NCI-H2227 (cell line): ENCODE measurements at regions not wholly inside any gene's neighbourhood (a gene's known extent, or its start where the extent isn't known, plus 50 kb on each side); places are given as distances from the start of the nearest gene placed in this dataset.

Experiments
- DNase-seq: peaks from one replicate; lab custom pipeline; 2025; ENCODE audit not compliant: unreplicated experiment; lab: John Stamatoyannopoulos, UW

DNA sequence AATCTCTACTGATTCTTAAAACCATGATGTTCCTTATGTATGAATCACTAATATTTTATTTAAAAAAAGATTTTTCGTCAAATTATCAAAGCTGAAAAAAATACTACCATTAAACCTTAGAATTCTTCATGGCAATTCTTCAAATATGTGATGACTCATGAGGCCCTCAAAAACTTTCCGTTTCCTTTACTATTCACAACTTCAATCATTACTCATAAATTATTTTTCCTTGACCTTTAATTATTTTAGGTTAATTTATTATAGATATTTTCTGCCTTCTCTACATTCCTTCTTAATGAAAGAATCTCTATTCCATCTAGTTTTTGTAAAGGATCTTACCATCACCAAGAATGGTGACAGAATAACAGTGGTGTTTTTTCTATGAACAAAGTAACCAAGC lies 162.1 kb upstream of the SOX5 start:
- DNase-seq = no peak

DNA sequence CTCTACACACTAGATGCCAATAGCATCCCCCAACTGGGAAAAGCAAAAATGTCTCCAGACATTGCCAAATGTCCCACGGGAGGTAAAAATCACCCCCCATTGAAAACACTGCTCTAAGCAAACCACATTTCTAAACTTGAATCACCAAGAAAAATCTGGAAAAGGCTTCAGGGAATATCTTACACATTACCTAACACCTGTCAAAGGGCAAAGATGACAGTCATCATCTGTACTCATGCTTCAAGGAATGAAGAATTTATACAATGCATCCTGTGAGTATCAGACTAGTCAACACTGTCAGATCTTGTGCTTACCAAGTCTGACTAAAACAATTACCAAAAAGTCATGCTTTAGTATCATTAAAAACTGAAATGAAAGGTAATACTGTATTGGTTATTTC lies 161.6 kb upstream of the SOX5 start:
- no peak for DNase-seq

DNA sequence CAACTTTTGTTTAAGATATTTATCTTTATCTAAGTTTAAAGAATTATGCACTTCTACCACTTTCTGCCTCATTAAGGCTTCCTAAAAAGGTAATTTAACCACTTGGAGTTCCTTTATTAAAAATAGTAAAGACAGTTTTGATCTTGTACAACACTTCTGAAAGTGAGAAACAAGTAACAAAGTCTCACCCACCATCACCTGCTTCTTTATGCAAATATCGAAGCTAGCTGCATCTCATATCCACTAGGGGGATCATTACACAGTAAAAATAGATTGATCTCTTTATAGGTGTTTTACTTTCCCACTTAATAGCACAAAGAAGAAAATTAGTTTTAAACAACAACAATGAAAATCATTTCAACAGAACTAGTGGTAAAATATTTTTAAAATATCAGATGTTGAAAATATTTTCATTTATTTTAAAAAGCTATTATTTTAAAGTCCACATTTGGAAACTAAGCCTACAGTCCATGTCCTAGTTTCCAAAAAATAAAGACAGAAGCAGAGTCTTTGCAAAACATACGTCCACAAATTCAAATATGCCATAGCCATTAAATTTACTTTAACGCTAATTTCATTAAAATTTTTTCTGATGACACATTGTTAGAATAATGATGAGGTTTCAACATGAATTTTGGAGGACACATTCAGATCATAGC lies 160.0 kb upstream of the SOX5 start:
- DNase-seq = no peak

DNA sequence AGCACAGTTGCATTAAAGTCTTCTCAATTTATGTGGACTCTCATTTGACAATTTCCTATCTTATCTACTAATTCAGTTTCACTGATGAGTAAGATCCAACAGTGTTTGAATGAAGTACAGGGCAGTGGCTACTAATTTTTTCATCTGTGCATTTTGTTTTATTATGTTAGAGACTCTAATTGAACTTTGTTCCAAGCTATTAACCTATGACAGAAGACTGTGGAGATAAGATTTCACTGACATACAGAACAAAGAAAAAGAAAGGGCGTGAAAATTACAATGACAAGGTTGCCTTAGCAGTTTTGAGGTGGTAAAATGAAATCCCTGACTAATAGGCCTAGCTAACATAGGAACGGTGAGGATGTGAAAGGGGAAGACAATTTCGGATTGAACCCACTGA lies 153.2 kb upstream of the SOX5 start:
- peak; percentile 12 for DNase-seq

DNA sequence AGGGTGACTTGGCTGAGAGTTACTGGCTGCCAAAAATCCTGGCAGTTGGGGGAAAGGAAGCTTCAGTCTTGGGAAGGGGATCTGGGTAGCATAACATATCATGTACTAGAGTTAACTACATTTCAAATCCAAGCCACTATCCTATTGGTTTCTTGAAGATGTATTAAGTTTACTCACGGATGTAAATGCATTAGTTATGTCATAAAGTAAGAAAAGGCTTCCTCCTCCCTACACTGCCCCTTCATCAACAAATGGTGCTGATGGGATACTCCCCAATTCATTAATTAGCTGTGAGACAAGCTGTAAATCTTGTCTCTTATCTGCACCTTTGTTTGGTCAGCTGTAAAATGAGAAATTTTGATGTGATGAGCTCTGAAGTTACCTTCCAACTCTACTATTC lies 150.1 kb upstream of the SOX5 start:
- DNase-seq = no peak

DNA sequence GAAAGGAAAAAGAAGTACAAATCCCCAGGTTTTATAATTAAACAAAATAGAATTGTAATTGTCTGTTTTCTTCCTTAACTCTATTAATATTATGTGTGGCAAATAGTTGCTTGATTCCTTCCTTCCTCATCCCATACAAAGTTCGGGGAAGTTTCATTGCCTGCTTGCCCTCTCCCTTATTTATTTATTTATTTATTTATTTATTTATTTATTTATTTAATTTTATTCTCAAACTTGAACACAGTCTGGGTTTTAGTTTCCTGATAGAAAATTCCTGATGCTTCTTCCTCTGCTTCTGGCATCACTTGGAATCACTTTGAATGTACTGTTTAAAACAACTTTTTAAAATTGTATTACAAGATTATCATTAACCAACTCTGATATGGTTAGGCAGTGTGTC lies 145.8 kb upstream of the SOX5 start:
- DNase-seq = no peak

DNA sequence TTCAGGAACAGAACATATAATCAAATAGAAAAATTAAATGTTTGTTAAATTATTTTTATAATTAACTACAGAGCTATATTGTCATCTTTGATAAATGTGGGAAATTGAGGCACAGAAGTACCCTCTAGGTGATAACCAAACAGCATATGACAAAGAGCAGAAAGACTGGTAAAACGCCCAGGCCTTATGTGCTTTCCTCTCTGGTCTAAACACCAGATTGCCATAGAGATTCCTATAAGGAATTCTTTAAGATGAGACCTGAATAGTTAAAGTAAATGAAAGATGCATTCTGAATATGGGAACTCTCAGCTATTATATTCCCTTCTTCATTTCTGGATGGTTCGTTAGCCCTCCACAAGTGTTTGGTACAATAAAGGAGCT lies 140.0 kb upstream of the SOX5 start:
- no peak for DNase-seq

DNA sequence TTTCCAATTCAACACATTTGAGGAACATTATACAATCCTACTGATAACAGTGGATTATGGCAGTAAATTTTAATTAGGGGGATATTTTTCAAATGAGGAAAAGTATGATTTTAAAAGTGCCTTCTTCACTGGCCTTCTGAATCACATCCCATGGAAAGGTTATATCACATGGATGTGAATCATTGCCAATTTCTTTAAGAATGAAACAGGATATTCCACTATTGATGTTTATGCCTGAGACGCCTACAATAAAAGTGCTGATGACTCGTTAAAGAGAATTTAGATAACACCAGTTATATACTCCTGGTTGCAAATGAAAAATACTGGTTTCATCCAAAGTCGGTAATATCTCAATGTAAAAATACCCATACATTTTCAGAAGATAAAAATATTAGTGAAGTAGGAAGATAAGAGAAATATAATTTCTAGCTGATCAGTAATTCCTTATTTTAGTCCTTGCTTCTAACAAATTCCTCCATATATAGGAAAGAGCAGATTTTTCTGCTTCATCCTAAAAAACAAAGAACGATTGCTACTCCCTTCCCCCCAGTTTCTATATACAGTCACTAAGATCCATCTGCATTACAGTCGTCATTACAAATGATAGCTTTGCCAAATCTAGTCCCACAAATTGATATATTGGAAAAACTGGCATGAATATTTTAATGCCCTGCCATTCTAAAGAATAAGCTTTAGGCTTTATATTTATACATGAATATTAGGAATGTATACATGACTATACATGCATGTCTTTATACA lies 139.5 kb upstream of the SOX5 start:
- DNase-seq = no peak

DNA sequence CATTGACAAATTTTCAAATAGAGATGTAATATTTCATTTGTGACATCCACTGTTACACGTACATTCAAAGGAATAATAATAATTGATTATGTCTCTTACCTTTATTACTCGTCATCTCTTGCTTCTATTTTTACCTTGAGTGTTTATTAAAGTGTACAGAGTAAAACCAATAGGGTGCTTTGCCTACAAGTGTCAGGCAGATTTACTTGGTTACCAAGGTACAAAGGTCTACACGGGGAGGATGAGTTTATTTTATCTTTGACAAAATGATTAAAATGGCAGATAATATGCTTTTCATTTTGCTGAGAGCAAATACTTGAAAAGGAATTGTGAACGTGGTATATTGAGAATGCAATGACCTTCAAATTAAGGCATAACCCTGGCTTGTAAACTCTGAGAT lies 137.8 kb upstream of the SOX5 start:
- DNase-seq = no peak

DNA sequence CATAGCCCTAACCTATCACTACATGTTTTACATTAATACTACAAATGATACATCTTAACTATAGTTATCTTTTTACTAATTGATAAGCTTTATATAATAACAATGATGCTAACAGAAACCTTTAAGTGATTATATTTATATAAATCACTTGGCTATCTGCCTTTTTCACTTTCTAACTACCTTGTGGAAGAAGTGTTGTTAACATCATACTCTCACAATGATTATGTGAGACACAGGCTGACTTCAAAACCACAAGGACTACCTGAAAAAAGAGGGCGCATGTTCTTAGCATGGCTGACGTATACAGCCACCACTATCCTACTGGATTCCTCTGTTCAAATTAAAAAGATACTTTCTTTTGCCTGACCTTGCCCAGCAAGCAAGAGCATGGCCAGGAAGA lies 135.3 kb upstream of the SOX5 start:
- DNase-seq = no peak

DNA sequence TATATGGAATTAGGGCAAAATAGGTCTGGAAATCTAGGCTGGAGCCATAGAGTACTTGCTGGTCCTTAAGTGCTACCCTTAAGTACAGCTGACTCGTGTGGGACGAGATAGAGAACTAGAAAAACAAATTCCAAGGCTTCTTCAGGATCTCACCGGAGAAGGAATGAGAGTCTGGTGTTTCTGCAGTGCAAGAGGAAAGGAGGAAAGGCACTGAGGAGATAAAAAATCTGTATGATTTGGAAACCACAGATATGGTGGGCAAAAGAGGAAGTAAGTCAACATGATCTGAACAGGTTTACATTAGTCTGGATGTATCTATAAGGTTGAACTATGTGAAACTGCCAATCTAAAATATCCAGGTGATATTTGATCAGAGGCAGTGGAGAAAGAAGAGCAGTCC lies 134.4 kb upstream of the SOX5 start:
- DNase-seq = no peak

DNA sequence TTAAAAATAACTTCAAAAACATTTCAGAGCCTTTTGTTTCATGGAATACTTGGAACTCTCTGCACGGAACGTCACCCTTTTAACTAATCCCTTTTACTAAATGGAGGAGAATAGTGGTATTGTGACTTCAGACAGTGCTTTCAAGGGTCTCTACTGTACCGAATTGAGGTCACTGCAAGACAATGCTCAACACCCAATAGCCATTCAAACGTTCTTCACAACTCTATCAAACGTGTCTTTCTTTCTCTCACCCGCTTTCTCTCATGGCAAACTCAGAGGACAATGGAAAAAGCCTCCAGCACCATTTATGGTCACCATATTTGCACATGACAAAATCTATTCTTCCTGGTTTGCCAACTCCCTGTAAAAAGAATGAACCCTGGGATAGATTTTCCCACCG lies 132.1 kb upstream of the SOX5 start:
- DNase-seq = no peak

DNA sequence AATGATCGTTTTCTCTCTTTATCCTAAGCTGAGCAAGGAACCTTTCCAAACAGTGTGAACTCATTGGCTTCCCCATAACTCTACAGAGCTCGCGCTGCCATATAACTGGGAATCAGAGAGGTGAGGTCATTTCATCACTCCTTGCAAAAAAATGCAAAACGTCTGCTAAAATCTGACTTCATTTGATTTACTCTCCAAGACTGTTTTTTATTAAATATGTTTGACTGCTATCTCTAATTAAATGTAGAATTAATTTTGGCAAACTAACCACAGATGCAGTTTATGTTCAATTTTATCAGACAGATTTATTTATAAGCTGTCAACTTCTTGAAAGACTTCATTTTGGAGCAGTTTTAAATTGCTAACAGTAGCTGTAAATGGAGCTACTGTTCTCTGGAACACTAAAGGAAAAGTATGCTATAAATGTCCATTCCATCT lies 131.6 kb upstream of the SOX5 start:
- no peak for DNase-seq

DNA sequence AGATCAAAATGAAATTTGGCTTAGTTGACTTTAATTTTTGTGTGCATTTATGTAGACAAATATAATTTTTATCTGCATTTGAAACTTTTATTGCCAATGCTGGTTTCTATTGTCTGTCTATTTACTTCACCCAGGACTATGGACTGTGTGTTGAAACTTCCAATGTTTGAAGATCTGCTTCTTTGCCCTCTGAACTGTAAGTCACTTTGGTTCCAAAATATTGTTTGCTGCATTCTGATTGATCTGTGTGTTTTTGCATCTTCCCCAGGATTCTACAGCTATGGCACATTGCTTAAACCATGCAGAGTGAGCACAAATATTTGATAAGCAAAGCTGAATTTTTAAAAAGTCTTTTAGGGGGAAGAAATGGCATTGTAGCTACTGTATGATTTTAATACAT lies 131.0 kb upstream of the SOX5 start:
- no peak for DNase-seq

DNA sequence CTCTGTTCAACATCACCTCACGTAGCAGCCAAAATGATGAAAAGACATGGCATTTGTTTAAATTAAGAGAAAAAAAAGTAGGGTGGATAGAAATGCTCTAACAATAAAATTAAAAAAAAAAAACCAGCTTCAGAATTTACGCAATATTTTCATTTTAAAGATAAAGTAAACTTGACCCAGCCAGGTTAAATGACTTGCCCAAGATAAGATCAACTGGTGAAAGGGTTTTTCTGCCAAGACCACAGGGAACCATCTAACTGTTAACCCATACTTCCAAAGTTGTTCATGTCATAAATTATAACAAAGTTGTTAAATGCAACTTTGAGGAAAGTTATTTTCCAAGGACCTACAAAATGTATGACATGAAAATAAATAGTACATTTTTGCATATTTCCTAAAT lies 129.6 kb upstream of the SOX5 start:
- DNase-seq = no peak

DNA sequence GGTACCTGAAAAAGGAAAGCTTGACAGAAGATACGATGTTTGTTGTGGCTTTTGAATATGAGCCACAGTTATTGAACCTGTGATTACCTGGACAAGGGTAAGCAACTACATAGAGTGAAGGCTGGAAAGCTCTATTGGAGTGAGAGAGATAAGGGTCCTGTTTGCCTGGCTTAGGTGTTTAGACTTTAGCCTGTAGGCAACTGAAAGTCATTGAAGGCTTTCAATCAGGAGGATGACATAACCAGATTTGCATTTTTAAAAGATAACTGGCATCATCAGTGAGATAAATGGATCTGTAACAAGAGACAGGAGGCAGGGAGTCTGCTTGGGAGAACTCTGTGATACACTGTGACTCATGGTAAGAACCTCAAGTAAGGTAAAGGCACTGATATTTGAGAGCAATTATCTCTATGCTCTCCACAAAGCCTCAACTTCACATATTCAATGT lies 128.9 kb upstream of the SOX5 start:
- no peak for DNase-seq

DNA sequence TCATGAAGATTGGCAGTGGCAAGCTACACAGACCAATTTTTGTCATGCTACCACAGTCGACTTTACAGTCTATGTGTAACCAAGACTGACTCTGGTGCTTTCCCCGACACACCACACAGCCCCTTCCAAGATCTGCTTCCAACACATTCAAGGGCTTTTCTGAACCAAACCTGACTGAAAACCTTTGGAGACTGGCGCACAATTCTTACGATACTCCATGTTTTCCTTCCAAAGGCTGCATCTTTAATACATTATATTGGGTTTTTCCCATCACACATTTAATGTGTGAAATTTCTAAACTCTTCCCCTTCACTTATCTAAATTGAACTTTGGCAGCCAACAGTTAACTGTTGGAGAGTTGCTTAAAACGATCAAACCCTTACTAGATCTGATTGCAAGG lies 127.7 kb upstream of the SOX5 start:
- DNase-seq = no peak

DNA sequence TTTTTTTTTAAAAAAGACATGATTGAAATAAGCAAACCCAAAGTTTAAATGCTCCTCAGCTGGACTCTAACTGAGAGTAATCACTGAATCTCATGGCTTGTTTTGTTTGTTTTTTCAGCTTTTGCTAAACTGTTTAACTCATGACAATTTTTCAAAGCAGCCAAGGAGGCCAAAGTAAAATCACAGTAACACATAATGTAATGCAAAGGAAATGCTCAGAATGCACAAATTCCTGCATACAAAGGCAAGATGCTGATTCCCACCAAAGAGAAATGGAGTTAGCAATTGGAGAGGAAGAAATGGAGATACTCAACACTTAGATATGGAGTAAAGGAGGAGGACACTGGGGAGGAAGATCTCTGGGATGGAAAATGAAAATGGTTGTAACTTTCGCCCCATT lies 126.2 kb upstream of the SOX5 start:
- DNase-seq = no peak

DNA sequence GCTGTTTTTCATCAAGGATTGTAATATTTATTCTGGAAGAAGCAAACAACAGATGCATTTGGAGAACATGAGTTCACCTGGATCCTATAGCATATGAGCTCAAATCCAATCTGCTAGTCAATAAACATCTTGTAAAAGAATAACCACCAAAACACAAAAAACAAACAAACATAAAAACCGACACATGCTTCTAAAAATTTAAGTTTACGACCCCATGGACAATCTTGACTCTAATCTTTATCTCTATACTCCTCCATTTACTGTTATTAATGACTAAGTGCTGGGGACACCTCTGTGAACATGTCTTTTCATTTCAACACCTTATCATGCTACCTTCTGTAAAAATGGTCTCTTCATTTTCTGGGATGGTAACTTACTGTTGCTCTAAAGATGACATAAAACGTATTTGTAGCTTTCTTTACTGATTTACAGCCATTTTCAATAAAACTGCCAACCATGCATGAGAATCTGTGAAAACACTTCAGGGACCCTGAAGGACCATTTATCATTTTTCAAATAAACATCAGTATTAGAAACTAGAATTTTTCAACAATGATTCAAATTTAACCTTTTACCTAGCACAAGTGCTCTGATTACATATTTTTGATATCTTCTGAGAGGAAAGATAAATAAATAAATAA lies 123.8 kb upstream of the SOX5 start:
- no peak for DNase-seq

DNA sequence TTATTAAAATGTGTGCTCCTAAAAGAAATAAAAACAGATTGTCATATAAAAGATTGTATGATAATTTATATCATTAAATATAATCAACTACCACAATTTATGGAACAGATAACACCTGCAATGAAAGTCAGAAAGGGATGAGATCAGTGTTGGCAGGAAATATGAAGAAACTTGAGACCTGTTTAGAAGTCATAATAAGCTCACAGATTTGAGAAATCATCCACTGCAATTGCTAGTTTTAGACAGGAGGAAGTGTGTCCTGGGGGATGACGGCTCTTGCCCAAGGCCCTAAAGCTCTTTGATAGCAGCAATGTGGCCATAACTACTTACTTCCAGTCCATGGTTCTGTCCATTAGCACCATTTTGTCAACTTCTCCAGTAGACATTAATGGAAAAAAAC lies 122.8 kb upstream of the SOX5 start:
- no peak for DNase-seq

DNA sequence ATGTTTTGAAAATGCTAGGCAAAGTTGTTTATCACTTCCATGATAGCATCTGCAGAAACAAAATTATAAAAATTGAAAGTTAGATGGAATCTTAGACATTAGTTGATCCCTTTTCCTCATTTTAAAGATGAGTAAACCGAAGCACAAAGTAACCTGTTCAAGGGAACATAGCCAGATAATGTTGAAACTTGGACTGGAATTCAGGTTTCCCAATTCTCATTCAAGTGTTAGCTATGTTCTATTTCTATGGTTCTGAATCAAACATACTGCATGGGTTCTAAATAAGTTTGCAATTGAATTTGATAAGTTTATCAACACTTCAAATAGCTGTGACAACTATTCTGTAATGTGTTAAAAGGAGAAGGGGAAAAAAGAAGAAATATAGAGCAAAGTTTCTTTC lies 122.4 kb upstream of the SOX5 start:
- no peak for DNase-seq
